Spleen (tissue), 7 donors: ENCODE measurements at regions not wholly inside any gene's neighbourhood (a gene's known extent, or its start where the extent isn't known, plus 50 kb on each side); places are given as distances from the start of the nearest gene placed in this dataset.

Experiments
- POLR2A ChIP-seq, 3 donors: fragments of 450-650 bp; IDR thresholded peaks; one replicate each; pipeline ENCODE4 v1.5.1; 2017; ENCODE audit warnings: antibody characterized with exemption in 3 of 3, mild to moderate bottlenecking in 1 of 3
- TF ChIP-seq, protein P1 (sequence below), 11 experiments: fragments of 200-600 bp in 7 of 11; fragments of 450-650 bp in 4 of 11; sonication (generic) in 4 of 11; IDR thresholded peaks in 8 of 11; conservative IDR thresholded peaks in 3 of 11; 1 replicate in 7 of 11; 2 replicates in 4 of 11; pipeline versions ENCODE4 v1.4.0 to v1.8.0; 2016 to 2021; ENCODE audit warnings: antibody characterized with exemption in 11 of 11, inconsistent platforms in 4 of 11, mild to moderate bottlenecking in 1 of 11
- donor health status: DM: no; HTN: no; CAD: no; lungs with moderate emphysema.
- donor health status: DM: no; HTN: no; CAD: no.
- donor health status: DM: no; HTN: no; CAD: no.

- TF ChIP-seq, protein P1, sequence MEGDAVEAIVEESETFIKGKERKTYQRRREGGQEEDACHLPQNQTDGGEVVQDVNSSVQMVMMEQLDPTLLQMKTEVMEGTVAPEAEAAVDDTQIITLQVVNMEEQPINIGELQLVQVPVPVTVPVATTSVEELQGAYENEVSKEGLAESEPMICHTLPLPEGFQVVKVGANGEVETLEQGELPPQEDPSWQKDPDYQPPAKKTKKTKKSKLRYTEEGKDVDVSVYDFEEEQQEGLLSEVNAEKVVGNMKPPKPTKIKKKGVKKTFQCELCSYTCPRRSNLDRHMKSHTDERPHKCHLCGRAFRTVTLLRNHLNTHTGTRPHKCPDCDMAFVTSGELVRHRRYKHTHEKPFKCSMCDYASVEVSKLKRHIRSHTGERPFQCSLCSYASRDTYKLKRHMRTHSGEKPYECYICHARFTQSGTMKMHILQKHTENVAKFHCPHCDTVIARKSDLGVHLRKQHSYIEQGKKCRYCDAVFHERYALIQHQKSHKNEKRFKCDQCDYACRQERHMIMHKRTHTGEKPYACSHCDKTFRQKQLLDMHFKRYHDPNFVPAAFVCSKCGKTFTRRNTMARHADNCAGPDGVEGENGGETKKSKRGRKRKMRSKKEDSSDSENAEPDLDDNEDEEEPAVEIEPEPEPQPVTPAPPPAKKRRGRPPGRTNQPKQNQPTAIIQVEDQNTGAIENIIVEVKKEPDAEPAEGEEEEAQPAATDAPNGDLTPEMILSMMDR (IDR thresholded peaks at IDR 0.05 in 8 of 11, conservative IDR thresholded peaks at IDR 0.05 in 3 of 11), result no peak
- no peak for TF ChIP-seq POLR2A (IDR thresholded peaks at IDR 0.05)
Measured at GRCh38 chr16:26554030-26554429, 512.7 kb upstream of the C16orf82 start.
